ENCODE measurements at regions not wholly inside any gene's neighbourhood (a gene's known extent, or its start where the extent isn't known, plus 50 kb on each side); places are given as distances from the start of the nearest gene placed in this dataset.
"Not testable (repeated sequence)": the region's sequence is repeated elsewhere in the genome, so short reads cannot be mapped to it uniquely, and the experiment has no call there.

GRCh38 chr6:20346948-20347347 is 54.7 kb upstream of the E2F3 start:
- DNase-seq: not testable (repeated sequence)

DNA sequence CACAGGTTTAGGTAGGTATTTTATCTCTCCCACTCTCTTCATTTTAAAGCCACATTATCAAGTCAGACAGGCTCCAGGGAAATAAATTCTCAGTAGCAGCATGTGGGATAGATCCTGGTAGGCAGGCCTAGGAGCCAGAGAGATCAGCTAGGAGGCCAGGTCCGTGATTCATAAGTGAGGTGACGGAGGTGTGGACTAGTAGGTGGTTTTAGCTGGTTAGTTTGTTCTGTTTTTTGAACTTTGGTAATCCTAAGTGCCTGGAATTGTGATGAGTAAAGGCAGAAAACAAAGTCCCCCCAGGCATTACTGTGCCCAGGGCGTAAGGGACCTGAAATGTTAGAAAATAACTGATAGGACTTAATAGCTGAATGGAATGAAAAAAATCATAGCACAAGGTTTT is 53.6 kb upstream of the E2F3 start:
- DNase-seq: no peak

DNA sequence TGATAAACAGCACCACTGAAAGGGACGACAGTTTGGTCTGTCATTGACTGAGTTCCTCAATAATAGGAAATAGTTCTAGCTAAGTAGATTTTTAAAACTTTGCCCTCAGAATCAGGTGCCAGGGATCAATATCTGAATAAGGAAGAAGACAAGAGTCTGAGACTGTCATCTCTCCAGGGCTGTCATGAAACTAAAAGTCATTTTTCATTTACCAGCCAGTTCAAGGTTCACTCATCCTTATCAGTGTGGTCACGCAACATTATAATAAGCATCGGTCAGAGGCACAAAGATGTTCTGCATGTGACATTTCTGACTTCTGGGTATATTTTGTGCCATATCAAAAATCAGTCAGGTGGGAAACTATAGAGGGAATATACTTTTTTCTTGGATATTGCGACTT is 52.5 kb upstream of the E2F3 start:
- no peak for DNase-seq

- no peak for DNase-seq
Observed at GRCh38 chr6:20350215-20350614, 51.5 kb upstream of the E2F3 start.

GRCh38 chr6:20351534-20351933 is 50.1 kb upstream of the E2F3 start:
- DNase-seq: no peak

All from cerebellar nuclear complex (tissue), 1 donor.